IMR-90 (cell line): ENCODE measurements at regions not wholly inside any gene's neighbourhood (a gene's known extent, or its start where the extent isn't known, plus 50 kb on each side); places are given as distances from the start of the nearest gene placed in this dataset.

Experiments used
- ATAC-seq: fragments of 200-7000 bp; cut with Tn5 transposase; 2 replicates; pipeline ENCODE4 v1.9.1; 2020; ENCODE audit warnings: low read depth, mild to moderate bottlenecking, moderate library complexity
- BruUV-seq: library from RNA; stranded (reverse); fragments of 400-500 nt; replicated peaks from 2 replicates; lab custom pipeline; 2021; lab: Mats Ljungman, UMichigan
- CTCF ChIA-PET: fragments of 300-600 bp; formaldehyde crosslinking; extraction: SDS; loops from one replicate; lab custom pipeline; 2021; ENCODE audit warnings: antibody characterized with exemption; lab: Yijun Ruan, JAX
- POLR2A ChIA-PET: fragments of 300-600 bp; sonication (Branson Sonifier 250); formaldehyde crosslinking; loops from one replicate; lab custom pipeline; 2022; ENCODE audit warnings: antibody characterized with exemption; ENCODE audit not compliant: unreplicated experiment; lab: Charles Lee
- DNase-seq: peaks from one replicate; pipeline ENCODE4 v3.0.0; 2013
- H2AFZ ChIP-seq: replicated peaks from 2 replicates; pipeline ENCODE3; 2013; ENCODE audit warnings: low read length, mild to moderate bottlenecking; ENCODE audit not compliant: poor library complexity
- H2AK5ac ChIP-seq: 2 replicates; pipeline ENCODE4 v1.6.1; 2013; ENCODE audit warnings: low read depth, low read length, inconsistent platforms
- H2AK9ac ChIP-seq: replicated peaks from 2 replicates; pipeline ENCODE3; 2013; ENCODE audit warnings: mild to moderate bottlenecking, low read depth, low read length, moderate library complexity; ENCODE audit not compliant: poor library complexity
- H2BK120ac ChIP-seq: 2 replicates; pipeline ENCODE4 v1.6.1; 2013; ENCODE audit warnings: low read depth, low read length, inconsistent platforms
- H2BK15ac ChIP-seq: 3 replicates; pipeline ENCODE4 v1.6.1; 2013; ENCODE audit warnings: low read depth, low read length, inconsistent platforms
- H2BK20ac ChIP-seq: 2 replicates; pipeline ENCODE4 v1.6.1; 2013; ENCODE audit warnings: low read depth, mild to moderate bottlenecking, inconsistent platforms, low read length, moderate library complexity
- H2BK5ac ChIP-seq: 2 replicates; pipeline ENCODE4 v1.6.1; 2013; ENCODE audit warnings: mild to moderate bottlenecking, low read depth, low read length, inconsistent platforms; ENCODE audit not compliant: poor library complexity, severe bottlenecking
- H3K14ac ChIP-seq: replicated peaks from 2 replicates; pipeline ENCODE4 v1.6.1; 2013; ENCODE audit warnings: low read depth, low read length, inconsistent platforms
- H3K18ac ChIP-seq: 2 replicates; pipeline ENCODE4 v1.6.1; 2013; ENCODE audit warnings: low read depth, low read length, control low read depth
- H3K23ac ChIP-seq: 2 replicates; pipeline ENCODE4 v1.6.1; 2013; ENCODE audit warnings: low read depth, low read length, inconsistent platforms
- H3K27ac ChIP-seq: 2 replicates; pipeline ENCODE4 v1.5.1; 2013; ENCODE audit warnings: mild to moderate bottlenecking, control low read depth, low read length; ENCODE audit not compliant: insufficient read depth
- H3K27me3 ChIP-seq: 2 replicates; pipeline ENCODE4 v1.6.1; 2013; ENCODE audit warnings: low read length; ENCODE audit not compliant: control insufficient read depth, insufficient read depth
- H3K36me3 ChIP-seq: 2 replicates; pipeline ENCODE4 v1.6.1; 2013; ENCODE audit warnings: low read length, mixed read lengths; ENCODE audit not compliant: control insufficient read depth, insufficient read depth
- H3K4ac ChIP-seq: 2 replicates; pipeline ENCODE4 v1.6.1; 2013; ENCODE audit warnings: low read depth, low read length, inconsistent platforms
- H3K4me1 ChIP-seq: 2 replicates; pipeline ENCODE4 v1.6.1; 2013; ENCODE audit warnings: low read length, mixed read lengths; ENCODE audit not compliant: control insufficient read depth, insufficient read depth
- H3K4me2 ChIP-seq: 2 replicates; pipeline ENCODE4 v1.6.1; 2013; ENCODE audit warnings: low read depth, mild to moderate bottlenecking, control low read depth, low read length, moderate library complexity
- H3K4me3 ChIP-seq: 2 replicates; pipeline ENCODE4 v1.5.1; 2013; ENCODE audit warnings: low read depth, mild to moderate bottlenecking, control low read depth, low read length, moderate library complexity; ENCODE audit not compliant: insufficient read depth
- H3K56ac ChIP-seq: 2 replicates; pipeline ENCODE4 v1.6.1; 2013; ENCODE audit warnings: low read length, inconsistent platforms; ENCODE audit not compliant: insufficient read depth; ENCODE audit errors: extremely low read depth
- H3K79me1 ChIP-seq, 2 experiments: 2 replicates each; pipeline ENCODE4 v1.6.1; 2013; ENCODE audit warnings: low read length in 2 of 2, inconsistent platforms in 1 of 2, low read depth in 1 of 2
- H3K9ac ChIP-seq: 2 replicates; pipeline ENCODE4 v1.6.1; 2013; ENCODE audit warnings: low read depth, low read length, control low read depth
- H3K9me1 ChIP-seq: 2 replicates; pipeline ENCODE4 v1.6.1; 2013; ENCODE audit warnings: low read length, inconsistent platforms; ENCODE audit not compliant: insufficient read depth
- H3K9me3 ChIP-seq: 2 replicates; pipeline ENCODE4 v1.6.1; 2013; ENCODE audit warnings: low read length; ENCODE audit not compliant: control insufficient read depth, insufficient read depth
- H4K20me1 ChIP-seq: 2 replicates; pipeline ENCODE4 v1.6.1; 2013; ENCODE audit warnings: low read length, inconsistent platforms; ENCODE audit not compliant: insufficient read depth
- H4K5ac ChIP-seq: 2 replicates; pipeline ENCODE4 v1.6.1; 2013; ENCODE audit warnings: mild to moderate bottlenecking, low read depth, low read length, control low read depth
- H4K8ac ChIP-seq, 2 experiments: 2 replicates each; pipeline ENCODE4 v1.6.1; 2013; ENCODE audit warnings: low read depth in 2 of 2, low read length in 2 of 2, control low read depth in 1 of 2, inconsistent platforms in 1 of 2
- H4K91ac ChIP-seq: 2 replicates; pipeline ENCODE4 v1.6.1; 2013; ENCODE audit warnings: low read depth, low read length, inconsistent platforms; ENCODE audit not compliant: insufficient read depth
- CTCF ChIP-seq: conservative IDR thresholded peaks from 2 replicates; pipeline ENCODE4 v1.5.1; 2012; ENCODE audit warnings: mild to moderate bottlenecking, low read depth, low read length, improper control_type of control experiment
- WGBS, 2 experiments: methylation state at CpG; one replicate each; pipeline versions ENCODE4 v1.1.5 to v1.1.7; 2013; ENCODE audit warnings: missing lambda C conversion rate in 2 of 2; ENCODE audit not compliant: insufficient read length in 1 of 2; ENCODE audit errors: extremely low coverage in 2 of 2; 5-methylcytosine and 5-hydroxymethylcytosine counted together
- dilution Hi-C: fragments of 300-500 bp; cut with HindIII; formaldehyde crosslinking; loops from one replicate; pipeline ENCODE4 v1.14.3; 2018; ENCODE audit warnings: low sequenced_read_pairs; ENCODE audit not compliant: unreplicated experiment
- in situ Hi-C: fragments of 300-500 bp; cut with MboI; formaldehyde crosslinking; loops from 3 replicates; pipeline ENCODE4 v1.14.3; 2019; ENCODE audit warnings: low sequenced_read_pairs, inconsistent platforms, mixed read lengths
- intact Hi-C: fragments of 100-400 bp; cut with micrococcal nuclease; formaldehyde crosslinking; loops from 2 replicates; pipeline ENCODE4 v1.10.0; 2022

- Histone ChIP-seq H4K91ac (no peak overlapping the region), H3K14ac (no peak overlapping the region), H3K4me2 (no peak overlapping the region), H2AK9ac (no peak overlapping the region), H2BK120ac (no peak overlapping the region), H3K56ac (no peak overlapping the region), H3K9me3 (no peaks in the 10 kb centered on the region), H4K20me1 (no peaks in the 10 kb centered on the region), H4K8ac (no peak overlapping the region), H3K4me3 (no peak overlapping the region), H4K5ac (no peak overlapping the region), H3K79me1 (no peaks in the 10 kb centered on the region), H2BK5ac (no peak overlapping the region), H3K4me1 (no peaks in the 10 kb centered on the region; the same call in 1 of the 2 replicates), H2BK20ac (no peak overlapping the region), H3K27ac (no peak overlapping the region), H3K27me3 (peaks cover 23% of the 10 kb centered on the region), H3K9me1 (no peaks in the 10 kb centered on the region), H3K18ac (no peak overlapping the region), H2BK15ac (no peak overlapping the region), H3K9ac (no peak overlapping the region), H3K36me3 (no peaks in the 10 kb centered on the region), H3K23ac (no peak overlapping the region), H2AK5ac (no peak overlapping the region), H2AFZ (no peak overlapping the region), H3K4ac (no peak overlapping the region)
- intact Hi-C loops: loop anchor here (5.0 kb wide), 1 partner anchor 95 kb away; no protein-coding TSS in a partner anchor
- BruUV-seq: no TSS peak
- ChIA-PET POLR2A (no interaction called here), CTCF (no interaction called here)
- TF ChIP-seq CTCF: no peak
- WGBS, 2 experiments: no CpG with 5 or more reads among the region's 2 CpGs
- DNase-seq: no peak
- dilution Hi-C loops: no loop called here
- no peak for ATAC-seq
- in situ Hi-C loops: no loop called here
Measured at GRCh38 chr2:19507137-19507536, 148.7 kb upstream of the OSR1 start.
